ENCODE measurements at regions not wholly inside any gene's neighbourhood (a gene's known extent, or its start where the extent isn't known, plus 50 kb on each side); places are given as distances from the start of the nearest gene placed in this dataset.
"Not testable (repeated sequence)": the region's sequence is repeated elsewhere in the genome, so short reads cannot be mapped to it uniquely, and the experiment has no call there.

DNA sequence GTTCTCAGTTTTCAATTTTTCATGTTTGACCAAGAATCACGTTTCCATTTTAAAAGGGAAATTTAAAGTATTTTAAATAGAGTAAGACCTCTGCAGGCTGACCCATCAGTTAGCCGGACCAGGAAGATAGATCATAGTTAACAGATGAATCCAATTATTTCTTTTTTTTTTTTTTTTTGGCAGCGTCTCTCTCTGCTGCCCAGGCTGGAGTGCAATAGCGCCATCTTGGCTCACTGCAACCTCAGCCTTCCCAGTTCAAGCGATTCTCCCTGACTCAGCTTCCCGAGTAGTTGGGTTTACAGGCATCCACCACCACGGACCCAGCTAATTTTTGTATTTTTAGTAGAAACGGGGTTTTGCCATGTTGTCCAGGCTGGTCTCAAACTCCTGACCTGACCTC, 256.7 kb upstream of the CNR1 start:
- Histone ChIP-seq H3K9me3 (ENCODE audit: control insufficient read depth, insufficient read depth, low read length) (no peaks in the 10 kb centered on the region), H3K79me2 (ENCODE audit: control insufficient read depth, low read length) (no peaks in the 10 kb centered on the region), H3F3A (ENCODE audit: control insufficient read depth, insufficient read depth) (no peaks in the 10 kb centered on the region), H3K9me2 (replicated peaks; ENCODE audit: control insufficient read depth, low read length) (0 out of 2 replicates have a peak, but pooled peaks cover under 1% of the 10 kb centered on the region), H3K27me3 (ENCODE audit: control insufficient read depth, low read length) (no peaks in the 10 kb centered on the region), H3K4me2 (ENCODE audit: low read length) (no peak overlapping the region), H3K4me3 (ENCODE audit: low read length) (no peak overlapping the region), H3K4me1 (ENCODE audit: control insufficient read depth, low read length) (no peaks in the 10 kb centered on the region), H4K20me1 (ENCODE audit: control insufficient read depth, insufficient read depth, low read depth, low read length) (no peaks in the 10 kb centered on the region), H3K27ac (ENCODE audit: low read depth, low read length) (no peak overlapping the region), H3K36me3 (ENCODE audit: control insufficient read depth, low read length) (no peaks in the 10 kb centered on the region)
- no peak for TF ChIP-seq EZH2phosphoT487 (IDR thresholded peaks at IDR 0.05; ENCODE audit: borderline replicate concordance, low read length)
- no peak for TF ChIP-seq CTCF (IDR thresholded peaks at IDR 0.05; ENCODE audit: low read depth, low read length, poor library complexity, severe bottlenecking)

DNA sequence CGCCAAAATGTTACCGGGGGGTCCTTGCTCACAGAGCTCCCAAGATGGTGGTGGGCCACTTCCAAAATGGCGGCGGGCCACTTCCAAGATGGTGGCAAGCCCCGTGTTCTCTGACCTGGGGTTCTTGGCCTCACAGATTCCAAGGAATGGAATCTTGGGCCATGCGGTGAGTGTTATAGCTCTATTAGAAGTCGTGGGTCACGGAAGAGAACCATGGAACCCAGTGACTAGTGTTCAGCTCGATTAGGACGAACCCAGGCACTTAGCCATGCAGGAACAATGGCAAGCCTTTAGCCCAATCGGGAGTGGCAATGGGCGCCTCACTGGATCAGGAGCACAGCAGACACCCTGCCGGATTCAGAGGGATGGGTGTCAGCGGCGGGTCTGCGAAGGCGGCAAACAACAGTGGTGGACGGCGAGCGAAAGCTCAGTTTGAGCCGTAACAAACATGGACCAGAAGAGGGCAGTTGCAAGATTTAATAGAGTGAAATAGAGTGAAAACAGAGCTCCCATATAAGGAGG, 254.9 kb upstream of the CNR1 start:
- H3K4me2 ChIP-seq (ENCODE audit: low read length); H3K9me2 ChIP-seq (replicated peaks; ENCODE audit: control insufficient read depth, low read length); H3K9me3 ChIP-seq (ENCODE audit: control insufficient read depth, insufficient read depth, low read length); H3K79me2 ChIP-seq (ENCODE audit: control insufficient read depth, low read length); H3K4me1 ChIP-seq (ENCODE audit: control insufficient read depth, low read length); H3F3A ChIP-seq (ENCODE audit: control insufficient read depth, insufficient read depth); H3K4me3 ChIP-seq (ENCODE audit: low read length); H3K27me3 ChIP-seq (ENCODE audit: control insufficient read depth, low read length); H3K27ac ChIP-seq (ENCODE audit: low read depth, low read length); H4K20me1 ChIP-seq (ENCODE audit: control insufficient read depth, insufficient read depth, low read depth, low read length); H3K36me3 ChIP-seq (ENCODE audit: control insufficient read depth, low read length): not testable (repeated sequence)

DNA sequence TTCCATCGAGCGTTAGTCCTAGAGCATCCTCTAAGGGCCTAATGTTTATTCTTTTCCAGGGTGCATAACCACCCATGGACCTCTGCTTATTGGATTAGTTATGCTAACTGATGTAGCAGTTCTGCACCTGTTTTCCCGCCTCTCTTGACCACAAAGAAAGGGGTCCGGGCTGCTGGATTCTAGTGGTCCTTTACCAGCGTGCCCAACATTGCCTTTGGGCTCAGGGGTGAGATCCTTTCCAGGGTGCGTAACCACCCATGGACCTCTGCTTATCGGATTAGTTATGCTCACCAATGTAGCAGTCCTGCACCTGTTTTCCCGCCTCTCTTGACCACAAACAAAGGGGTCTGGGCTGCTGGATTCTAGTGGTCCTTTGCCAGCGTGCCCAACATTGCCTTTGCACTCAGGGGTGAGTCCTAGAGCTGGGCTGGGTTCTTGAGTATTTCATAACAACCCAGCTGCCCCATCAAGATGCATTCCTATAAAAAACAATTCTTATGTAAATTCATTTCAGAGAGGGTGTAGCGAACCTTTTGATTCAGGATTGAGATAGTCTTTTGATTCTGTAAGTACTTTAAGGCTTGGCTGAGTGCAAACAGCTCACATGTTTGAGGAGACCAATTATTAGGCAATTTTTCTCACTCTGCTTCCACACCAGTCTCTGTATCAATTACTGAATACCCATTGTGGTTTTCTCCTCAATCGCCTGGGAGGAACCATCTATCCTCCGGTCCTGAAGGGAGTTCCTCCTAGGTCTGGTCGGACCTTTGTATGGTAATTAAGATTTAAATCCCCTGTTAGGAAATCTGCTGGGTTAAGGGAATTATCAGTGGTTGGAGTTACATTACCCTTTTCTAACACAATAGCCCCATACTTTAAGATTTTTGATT, 253.0 kb upstream of the CNR1 start:
- not testable (repeated sequence) for H3K4me2 ChIP-seq (ENCODE audit: low read length); H4K20me1 ChIP-seq (ENCODE audit: control insufficient read depth, insufficient read depth, low read depth, low read length); H3K27ac ChIP-seq (ENCODE audit: low read depth, low read length); H3K4me3 ChIP-seq (ENCODE audit: low read length); H3K27me3 ChIP-seq (ENCODE audit: control insufficient read depth, low read length); H3K9me2 ChIP-seq (replicated peaks; ENCODE audit: control insufficient read depth, low read length); H3K4me1 ChIP-seq (ENCODE audit: control insufficient read depth, low read length); H3K79me2 ChIP-seq (ENCODE audit: control insufficient read depth, low read length); H3F3A ChIP-seq (ENCODE audit: control insufficient read depth, insufficient read depth); H3K9me3 ChIP-seq (ENCODE audit: control insufficient read depth, insufficient read depth, low read length); H3K36me3 ChIP-seq (ENCODE audit: control insufficient read depth, low read length)

GRCh38 chr6:88417361-88417760, 251.2 kb upstream of the CNR1 start:
- H3K4me2 ChIP-seq (ENCODE audit: low read length); H3K9me2 ChIP-seq (replicated peaks; ENCODE audit: control insufficient read depth, low read length); H3K4me3 ChIP-seq (ENCODE audit: low read length); H3K9me3 ChIP-seq (ENCODE audit: control insufficient read depth, insufficient read depth, low read length); H3K79me2 ChIP-seq (ENCODE audit: control insufficient read depth, low read length); H3K27me3 ChIP-seq (ENCODE audit: control insufficient read depth, low read length); H3K36me3 ChIP-seq (ENCODE audit: control insufficient read depth, low read length); H4K20me1 ChIP-seq (ENCODE audit: control insufficient read depth, insufficient read depth, low read depth, low read length); H3K27ac ChIP-seq (ENCODE audit: low read depth, low read length); H3K4me1 ChIP-seq (ENCODE audit: control insufficient read depth, low read length); H3F3A ChIP-seq (ENCODE audit: control insufficient read depth, insufficient read depth): not testable (repeated sequence)

GRCh38 chr6:88413459-88413858, 247.3 kb upstream of the CNR1 start:
- Histone ChIP-seq H4K20me1 (ENCODE audit: control insufficient read depth, insufficient read depth, low read depth, low read length) (no peaks in the 10 kb centered on the region), H3K27ac (ENCODE audit: low read depth, low read length) (no peak overlapping the region), H3K27me3 (ENCODE audit: control insufficient read depth, low read length) (no peaks in the 10 kb centered on the region), H3K9me3 (ENCODE audit: control insufficient read depth, insufficient read depth, low read length) (no peaks in the 10 kb centered on the region), H3K79me2 (ENCODE audit: control insufficient read depth, low read length) (no peaks in the 10 kb centered on the region), H3F3A (ENCODE audit: control insufficient read depth, insufficient read depth) (no peaks in the 10 kb centered on the region), H3K4me2 (ENCODE audit: low read length) (no peak overlapping the region), H3K9me2 (replicated peaks; ENCODE audit: control insufficient read depth, low read length) (no peaks in the 10 kb centered on the region), H3K4me1 (ENCODE audit: control insufficient read depth, low read length) (no peaks in the 10 kb centered on the region), H3K4me3 (ENCODE audit: low read length) (no peak overlapping the region), H3K36me3 (ENCODE audit: control insufficient read depth, low read length) (no peaks in the 10 kb centered on the region)
- TF ChIP-seq CTCF (IDR thresholded peaks at IDR 0.05; ENCODE audit: low read depth, low read length, poor library complexity, severe bottlenecking): no peak
- no peak for TF ChIP-seq EZH2phosphoT487 (IDR thresholded peaks at IDR 0.05; ENCODE audit: borderline replicate concordance, low read length)

DNA sequence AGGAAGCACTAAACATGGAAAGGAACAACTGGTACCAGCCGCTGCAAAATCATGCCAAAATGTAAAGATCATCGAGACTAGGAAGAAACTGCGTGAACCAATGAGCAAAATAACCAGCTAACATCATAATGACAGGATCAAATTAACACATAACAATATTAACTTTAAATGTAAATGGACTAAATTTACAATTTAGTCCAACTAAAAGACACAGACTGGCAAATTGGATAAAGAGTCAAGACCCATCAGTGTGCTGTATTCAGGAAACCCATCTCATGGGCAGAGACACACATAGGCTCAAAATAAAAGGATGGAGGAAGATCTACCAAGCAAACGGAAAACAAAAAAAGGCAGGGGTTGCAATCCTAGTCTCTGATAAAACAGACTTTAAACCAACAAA, 242.2 kb upstream of the CNR1 start:
- not testable (repeated sequence) for H4K20me1 ChIP-seq (ENCODE audit: control insufficient read depth, insufficient read depth, low read depth, low read length); H3K79me2 ChIP-seq (ENCODE audit: control insufficient read depth, low read length); H3K9me3 ChIP-seq (ENCODE audit: control insufficient read depth, insufficient read depth, low read length); H3F3A ChIP-seq (ENCODE audit: control insufficient read depth, insufficient read depth); H3K27ac ChIP-seq (ENCODE audit: low read depth, low read length); H3K9me2 ChIP-seq (replicated peaks; ENCODE audit: control insufficient read depth, low read length); H3K4me2 ChIP-seq (ENCODE audit: low read length); H3K27me3 ChIP-seq (ENCODE audit: control insufficient read depth, low read length); H3K36me3 ChIP-seq (ENCODE audit: control insufficient read depth, low read length); H3K4me1 ChIP-seq (ENCODE audit: control insufficient read depth, low read length); H3K4me3 ChIP-seq (ENCODE audit: low read length)

Data from DOHH2 (cell line).